Cardiac muscle cell (in vitro differentiated cells and primary cell): ENCODE measurements at regions not wholly inside any gene's neighbourhood (a gene's known extent, or its start where the extent isn't known, plus 50 kb on each side); places are given as distances from the start of the nearest gene placed in this dataset.

Source experiments
- DNase-seq, 2 donors: peaks; one replicate each; pipeline versions ENCODE4 v3.0.0 to v3.0.0-alpha.2; 2010 to 2017; ENCODE audit warnings: low read depth in 1 of 2, low spot score in 1 of 2
- H3K27ac ChIP-seq: fragments of 200-600 bp; sonication (generic); 2 replicates; pipeline ENCODE4 v1.5.1; 2016
- H3K27me3 ChIP-seq: fragments of 200-600 bp; sonication (generic); 2 replicates; pipeline ENCODE4 v1.6.0; 2016; ENCODE audit warnings: control low read depth
- H3K36me3 ChIP-seq: fragments of 200-600 bp; sonication (generic); 2 replicates; pipeline ENCODE4 v1.5.1; 2016; ENCODE audit warnings: control low read depth
- H3K4me1 ChIP-seq: fragments of 200-600 bp; sonication (generic); 2 replicates; pipeline ENCODE4 v1.8.1; 2017; ENCODE audit warnings: low read depth, mild to moderate bottlenecking, mixed run types
- H3K4me3 ChIP-seq: fragments of 200-600 bp; sonication (generic); 2 replicates; pipeline ENCODE4 v1.5.1; 2016; ENCODE audit warnings: mild to moderate bottlenecking
- H3K9me3 ChIP-seq: fragments of 200-600 bp; sonication (generic); 2 replicates; pipeline ENCODE4 v1.5.1; 2017; ENCODE audit warnings: low read depth, mild to moderate bottlenecking, control low read depth
- CTCF ChIP-seq: IDR thresholded peaks from 2 replicates; pipeline ENCODE4 v1.5.1; 2012; ENCODE audit warnings: low read depth, mild to moderate bottlenecking, low read length

GRCh38 chr12:45671254-45671653 is 58.3 kb upstream of the ARID2 start:
- peak in 1 of 2 donors; percentile 39 for DNase-seq
- Histone ChIP-seq H3K4me3 (no peak overlapping the region), H3K36me3 (no peaks in the 10 kb centered on the region), H3K4me1 (no peaks in the 10 kb centered on the region), H3K27me3 (no peaks in the 10 kb centered on the region), H3K9me3 (no peaks in the 10 kb centered on the region), H3K27ac (no peak overlapping the region)
- no peak for TF ChIP-seq CTCF

- Histone ChIP-seq H3K4me3 (no peak overlapping the region), H3K27ac (no peak overlapping the region), H3K4me1 (no peaks in the 10 kb centered on the region), H3K9me3 (no peaks in the 10 kb centered on the region), H3K36me3 (no peaks in the 10 kb centered on the region), H3K27me3 (no peaks in the 10 kb centered on the region)
- no peak for TF ChIP-seq CTCF
- peak in 1 of 2 donors; percentile 93 for DNase-seq
Observed at GRCh38 chr12:45674181-45674977, 55.1 kb upstream of the ARID2 start.

GRCh38 chr12:45675534-45675933 is 54.0 kb upstream of the ARID2 start:
- no peak for DNase-seq
- H3K9me3 ChIP-seq, result no peaks in the 10 kb centered on the region
- no peak overlapping the region for H3K27ac ChIP-seq
- H3K4me3 ChIP-seq, result no peak overlapping the region
- no peak for TF ChIP-seq CTCF
- H3K27me3 ChIP-seq, result no peaks in the 10 kb centered on the region
- H3K4me1 ChIP-seq, result no peaks in the 10 kb centered on the region
- no peaks in the 10 kb centered on the region for H3K36me3 ChIP-seq
